Coronary artery (tissue), 2 donors: ENCODE measurements at regions not wholly inside any gene's neighbourhood (a gene's known extent, or its start where the extent isn't known, plus 50 kb on each side); places are given as distances from the start of the nearest gene placed in this dataset.

Experiments used
- DNase-seq: peaks from one replicate; pipeline ENCODE4 v3.0.0-alpha.2; 2017; ENCODE audit warnings: low spot score
- H3K27ac ChIP-seq, 2 donors: fragments of 200-600 bp; sonication (generic); one replicate each; pipeline ENCODE4 v1.5.1; 2016 to 2019
- H3K4me3 ChIP-seq: fragments of 200-600 bp; sonication (generic); 2 replicates; pipeline ENCODE4 v1.5.1; 2016; ENCODE audit warnings: mild to moderate bottlenecking, moderate library complexity
- TF ChIP-seq, protein P1 (sequence below): fragments of 200-600 bp; sonication (generic); IDR thresholded peaks from one replicate; pipeline ENCODE4 v1.5.1; 2019; ENCODE audit warnings: antibody characterized with exemption

DNA sequence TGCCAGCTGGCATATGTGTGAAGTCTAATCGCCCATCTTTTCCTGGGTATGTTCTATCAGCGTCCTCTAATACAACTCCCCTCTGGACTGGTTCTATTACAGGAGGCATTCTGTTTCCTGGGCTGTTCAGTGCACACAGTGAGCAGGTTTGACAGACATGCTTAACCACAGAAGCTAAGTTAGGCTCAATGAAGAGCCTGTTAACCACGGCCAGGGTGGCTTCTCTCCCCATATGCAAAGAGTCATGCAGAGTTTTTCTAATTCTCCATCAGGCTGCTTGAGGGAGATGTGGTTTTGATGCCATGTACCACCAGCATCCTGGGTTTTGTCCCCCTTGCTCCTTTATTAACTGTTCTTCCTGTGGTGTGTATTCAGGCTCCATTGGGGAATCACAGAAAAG is 57.2 kb upstream of the ALOX12 start:
- H3K27ac ChIP-seq: no peak overlapping the region
- H3K4me3 ChIP-seq: no peak overlapping the region
- no peak for DNase-seq
- TF ChIP-seq, protein P1, sequence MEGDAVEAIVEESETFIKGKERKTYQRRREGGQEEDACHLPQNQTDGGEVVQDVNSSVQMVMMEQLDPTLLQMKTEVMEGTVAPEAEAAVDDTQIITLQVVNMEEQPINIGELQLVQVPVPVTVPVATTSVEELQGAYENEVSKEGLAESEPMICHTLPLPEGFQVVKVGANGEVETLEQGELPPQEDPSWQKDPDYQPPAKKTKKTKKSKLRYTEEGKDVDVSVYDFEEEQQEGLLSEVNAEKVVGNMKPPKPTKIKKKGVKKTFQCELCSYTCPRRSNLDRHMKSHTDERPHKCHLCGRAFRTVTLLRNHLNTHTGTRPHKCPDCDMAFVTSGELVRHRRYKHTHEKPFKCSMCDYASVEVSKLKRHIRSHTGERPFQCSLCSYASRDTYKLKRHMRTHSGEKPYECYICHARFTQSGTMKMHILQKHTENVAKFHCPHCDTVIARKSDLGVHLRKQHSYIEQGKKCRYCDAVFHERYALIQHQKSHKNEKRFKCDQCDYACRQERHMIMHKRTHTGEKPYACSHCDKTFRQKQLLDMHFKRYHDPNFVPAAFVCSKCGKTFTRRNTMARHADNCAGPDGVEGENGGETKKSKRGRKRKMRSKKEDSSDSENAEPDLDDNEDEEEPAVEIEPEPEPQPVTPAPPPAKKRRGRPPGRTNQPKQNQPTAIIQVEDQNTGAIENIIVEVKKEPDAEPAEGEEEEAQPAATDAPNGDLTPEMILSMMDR: no peak

DNA sequence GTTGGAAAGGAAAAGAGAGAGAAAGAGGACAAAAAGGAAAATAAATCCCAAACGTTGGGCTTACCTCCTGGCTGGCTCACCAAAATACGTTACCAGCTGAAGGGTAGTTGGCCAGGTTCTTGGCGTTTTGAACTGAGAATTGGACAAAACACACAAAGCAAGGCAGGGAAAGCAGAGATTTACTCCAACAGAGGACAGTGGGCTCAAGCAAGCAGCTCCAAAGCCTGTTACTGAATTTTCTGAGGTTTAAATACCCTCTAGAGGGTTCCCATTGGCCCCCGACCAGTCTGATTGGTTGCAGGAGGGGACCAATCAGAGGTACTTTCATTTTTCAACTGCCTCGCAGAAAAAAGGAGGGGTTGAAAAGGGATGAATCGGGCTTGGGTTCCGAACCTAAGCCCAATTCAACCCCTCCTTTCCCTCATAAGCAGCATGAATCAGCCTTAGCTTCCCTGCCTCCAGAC is 55.6 kb upstream of the ALOX12 start:
- TF ChIP-seq, protein P1: no peak
- no peak for DNase-seq
- Histone ChIP-seq H3K4me3 (peak overlapping the region; percentile 60), H3K27ac (no peak overlapping the region)

DNA sequence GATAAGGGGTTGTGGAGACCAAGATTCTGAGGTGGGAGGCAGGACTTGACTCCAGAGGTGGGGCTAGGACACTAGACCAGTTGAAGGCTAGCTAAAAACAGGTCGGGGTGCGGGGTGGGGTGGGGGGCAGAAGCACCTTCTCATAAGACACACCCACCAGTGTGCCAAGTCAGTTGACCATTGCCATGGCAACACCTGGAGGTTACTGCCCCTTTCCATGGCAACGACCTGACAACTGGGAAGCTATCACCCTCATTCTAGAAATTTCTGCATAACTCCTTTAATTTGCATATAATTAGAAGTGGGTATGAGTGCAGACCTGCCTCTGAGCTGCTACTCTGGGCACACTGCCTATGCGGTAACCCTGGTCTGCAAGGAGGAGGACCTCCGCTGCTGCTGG is 53.9 kb upstream of the ALOX12 start:
- no peak overlapping the region for H3K27ac ChIP-seq
- DNase-seq: no peak
- TF ChIP-seq, protein P1: no peak
- H3K4me3 ChIP-seq: no peak overlapping the region

DNA sequence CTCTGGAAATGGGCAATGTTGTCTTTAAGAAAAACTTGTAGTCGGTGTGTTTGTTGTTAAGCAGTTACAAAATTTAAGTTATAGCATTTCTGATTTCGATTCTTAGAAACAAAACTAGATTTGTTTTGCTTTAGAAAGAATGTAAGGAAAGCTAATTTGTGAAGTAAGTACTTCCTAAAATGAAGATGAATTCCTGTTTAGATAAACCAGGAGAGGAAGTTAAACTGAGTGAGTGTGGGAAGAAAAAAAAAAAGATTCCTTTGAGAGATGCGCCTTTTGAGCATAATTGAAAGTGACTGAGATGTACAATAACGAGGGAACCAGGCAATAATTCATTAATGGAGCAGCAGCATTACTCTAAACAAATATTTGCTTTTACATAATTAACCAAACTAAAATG is 52.4 kb upstream of the ALOX12 start:
- H3K4me3 ChIP-seq: no peak overlapping the region
- TF ChIP-seq, protein P1: no peak
- no peak overlapping the region for H3K27ac ChIP-seq
- DNase-seq: no peak
